H1 (cell line): ENCODE measurements at regions not wholly inside any gene's neighbourhood (a gene's known extent, or its start where the extent isn't known, plus 50 kb on each side); places are given as distances from the start of the nearest gene placed in this dataset.

Experiments used
- CTCF ChIA-PET: fragments of 300-600 bp; sonication (Branson Sonifier 250); formaldehyde crosslinking; loops from one replicate; lab custom pipeline; 2021; ENCODE audit not compliant: partially characterized antibody; lab: Charles Lee
- POLR2A ChIA-PET: fragments of 300-600 bp; sonication (Branson Sonifier 250); formaldehyde crosslinking; loops from one replicate; lab custom pipeline; 2021; ENCODE audit warnings: inconsistent platforms; ENCODE audit not compliant: partially characterized antibody; lab: Charles Lee
- DNase-seq, 2 experiments: peaks; one replicate each; pipeline versions ENCODE4 v3.0.0 to v3.0.0-alpha.2; 2010 to 2022; ENCODE audit warnings: low spot score in 2 of 2, low read depth in 1 of 2, mixed read lengths in 1 of 2
- FAIRE-seq: peaks from 2 replicates; lab custom pipeline; 2011; peaks lifted over from hg19 to GRCh38; lab: Jason Lieb, UNC
- H2AFZ ChIP-seq: 2 replicates; pipeline ENCODE4 v1.8.1; 2012; ENCODE audit warnings: low read length, inconsistent platforms
- H2AK5ac ChIP-seq: 2 replicates; pipeline ENCODE4 v1.6.1; 2013; ENCODE audit warnings: low read depth, low read length
- H2BK120ac ChIP-seq: replicated peaks from 2 replicates; pipeline ENCODE3; 2013; ENCODE audit warnings: low read depth, low read length, inconsistent platforms
- H2BK12ac ChIP-seq: 2 replicates; pipeline ENCODE4 v1.6.1; 2013; ENCODE audit warnings: low read depth, low read length
- H2BK15ac ChIP-seq: 2 replicates; pipeline ENCODE4 v1.6.1; 2013; ENCODE audit warnings: low read length
- H2BK20ac ChIP-seq: 2 replicates; pipeline ENCODE4 v1.6.1; 2013; ENCODE audit warnings: low read length
- H2BK5ac ChIP-seq: 2 replicates; pipeline ENCODE4 v1.6.1; 2013; ENCODE audit warnings: low read depth, low read length
- H3K14ac ChIP-seq: 2 replicates; pipeline ENCODE4 v1.6.1; 2013; ENCODE audit warnings: inconsistent platforms; ENCODE audit not compliant: insufficient read length
- H3K18ac ChIP-seq: 2 replicates; pipeline ENCODE4 v1.6.1; 2013; ENCODE audit warnings: low read length; ENCODE audit errors: extremely low read depth
- H3K23ac ChIP-seq: 2 replicates; pipeline ENCODE4 v1.6.1; 2013; ENCODE audit warnings: inconsistent platforms; ENCODE audit not compliant: insufficient read length
- H3K23me2 ChIP-seq: 2 replicates; pipeline ENCODE4 v1.6.1; 2013; ENCODE audit warnings: low read depth, low read length
- H3K27ac ChIP-seq: 2 replicates; pipeline ENCODE4 v1.6.1; 2011; ENCODE audit warnings: low read depth, low read length, inconsistent platforms
- H3K27me3 ChIP-seq, 4 experiments: replicated peaks in 1 of 4; 1 replicate in 1 of 4; 2 replicates in 3 of 4; pipeline versions ENCODE4 v1.6.1 to v1.8.1; 2011 to 2013; ENCODE audit warnings: low read length in 3 of 4, mild to moderate bottlenecking in 3 of 4, inconsistent platforms in 2 of 4, mixed read lengths in 2 of 4, moderate library complexity in 1 of 4; ENCODE audit not compliant: control insufficient read depth in 3 of 4, insufficient read depth in 3 of 4; ENCODE audit errors: extremely low read depth in 1 of 4
- H3K36me3 ChIP-seq, 4 experiments: 2 replicates each; pipeline versions ENCODE4 v1.6.1 to v1.8.1; 2011 to 2013; ENCODE audit warnings: mild to moderate bottlenecking in 4 of 4, low read length in 3 of 4, moderate library complexity in 2 of 4, control low read depth in 1 of 4, inconsistent platforms in 1 of 4; ENCODE audit not compliant: insufficient read depth in 4 of 4, control insufficient read depth in 2 of 4
- H3K4ac ChIP-seq: replicated peaks from 2 replicates; pipeline ENCODE3; 2013; ENCODE audit warnings: low read length, low read depth, mixed read lengths, inconsistent platforms; ENCODE audit not compliant: insufficient read length
- H3K4me1 ChIP-seq, 4 experiments: replicated peaks in 1 of 4; 1 replicate in 1 of 4; 2 replicates in 3 of 4; pipeline versions ENCODE4 v1.6.1 to v1.8.1; 2011 to 2013; ENCODE audit warnings: low read length in 3 of 4, inconsistent platforms in 2 of 4, mixed read lengths in 1 of 4; ENCODE audit not compliant: insufficient read depth in 4 of 4, control insufficient read depth in 3 of 4
- H3K4me2 ChIP-seq, 2 experiments: 2 replicates each; pipeline versions ENCODE4 v1.6.1 to v1.8.1; 2011 to 2013; ENCODE audit warnings: low read depth in 2 of 2, low read length in 2 of 2, control low read depth in 1 of 2, inconsistent platforms in 1 of 2, mild to moderate bottlenecking in 1 of 2; ENCODE audit not compliant: insufficient read depth in 1 of 2
- H3K4me3 ChIP-seq, 4 experiments: fragments of 200-600, 300-600 bp in 1 of 4; sonication (generic), shearing (Covaris generic), sonication (Bioruptor Twin) in 1 of 4; 2 replicates each; pipeline versions ENCODE4 v1.5.1 to v1.8.1; 2011 to 2016; ENCODE audit warnings: low read length in 4 of 4, low read depth in 3 of 4, control low read depth in 2 of 4, inconsistent platforms in 2 of 4, mild to moderate bottlenecking in 2 of 4, mixed read lengths in 1 of 4, moderate library complexity in 1 of 4; ENCODE audit not compliant: insufficient read depth in 2 of 4; ENCODE audit errors: extremely low read depth in 1 of 4
- H3K56ac ChIP-seq: replicated peaks from 2 replicates; pipeline ENCODE3; 2013; ENCODE audit warnings: low read depth, mild to moderate bottlenecking, mixed read lengths, low read length, inconsistent platforms; ENCODE audit not compliant: insufficient read length
- H3K79me1 ChIP-seq: 2 replicates; pipeline ENCODE4 v1.6.1; 2013; ENCODE audit warnings: low read depth, low read length, control low read depth
- H3K79me2 ChIP-seq, 2 experiments: 2 replicates each; pipeline versions ENCODE4 v1.6.1 to v1.8.1; 2012 to 2013; ENCODE audit warnings: low read length in 2 of 2, mild to moderate bottlenecking in 2 of 2, inconsistent platforms in 1 of 2; ENCODE audit not compliant: insufficient read depth in 2 of 2, control insufficient read depth in 1 of 2
- H3K9ac ChIP-seq, 4 experiments: replicated peaks in 1 of 4; 1 replicate in 1 of 4; 2 replicates in 3 of 4; pipeline versions ENCODE4 v1.6.1 to v1.8.1; 2011 to 2013; ENCODE audit warnings: low read depth in 3 of 4, low read length in 3 of 4, control low read depth in 2 of 4, mild to moderate bottlenecking in 2 of 4, moderate library complexity in 2 of 4, inconsistent platforms in 1 of 4; ENCODE audit errors: extremely low read depth in 1 of 4
- H3K9me3 ChIP-seq, 2 experiments: 2 replicates each; pipeline versions ENCODE4 v1.6.1 to v1.8.1; 2012 to 2013; ENCODE audit warnings: mild to moderate bottlenecking in 2 of 2, moderate library complexity in 2 of 2, control low read depth in 1 of 2, inconsistent platforms in 1 of 2, low read depth in 1 of 2, low read length in 1 of 2, mixed read lengths in 1 of 2; ENCODE audit not compliant: insufficient read depth in 2 of 2
- H4K20me1 ChIP-seq, 2 experiments: replicated peaks in 1 of 2; 2 replicates each; pipeline versions ENCODE3 to v1.8.1; 2011 to 2013; ENCODE audit warnings: inconsistent platforms in 2 of 2, low read length in 2 of 2, mild to moderate bottlenecking in 1 of 2; ENCODE audit not compliant: insufficient read depth in 2 of 2, control insufficient read depth in 1 of 2
- H4K5ac ChIP-seq: 2 replicates; pipeline ENCODE4 v1.6.1; 2013; ENCODE audit warnings: low read length, low read depth, mixed read lengths, inconsistent platforms; ENCODE audit not compliant: insufficient read length
- H4K8ac ChIP-seq: 2 replicates; pipeline ENCODE4 v1.8.0; 2013; ENCODE audit warnings: mild to moderate bottlenecking, moderate library complexity, low read length, inconsistent platforms; ENCODE audit not compliant: insufficient read depth; ENCODE audit errors: extremely low read depth
- H4K91ac ChIP-seq: replicated peaks from 2 replicates; pipeline ENCODE3; 2013; ENCODE audit warnings: low read length, mixed read lengths, inconsistent platforms; ENCODE audit not compliant: insufficient read length
- RAD21 ChIP-seq, 2 experiments: IDR thresholded peaks in 1 of 2; conservative IDR thresholded peaks in 1 of 2; 2 replicates each; pipeline ENCODE4 v1.6.1; 2011; ENCODE audit warnings: low read depth in 2 of 2, low read length in 2 of 2, improper control_type of control experiment in 1 of 2, inconsistent platforms in 1 of 2, mild to moderate bottlenecking in 1 of 2, moderate library complexity in 1 of 2
- YY1 ChIP-seq: IDR thresholded peaks from 2 replicates; pipeline ENCODE4 v1.6.1; 2011; ENCODE audit warnings: low read depth, mild to moderate bottlenecking, low read length
- WGBS, 2 experiments: shearing (Covaris generic) in 1 of 2; methylation state at CpG; one replicate each; pipeline versions ENCODE4 v1.1.6 to v1.1.7; 2013 to 2015; ENCODE audit warnings: low lambda C conversion rate in 2 of 2, mixed read lengths in 2 of 2, inconsistent platforms in 1 of 2, low coverage in 1 of 2, missing lambda C conversion rate in 1 of 2; ENCODE audit not compliant: insufficient replicate concordance in 2 of 2, insufficient coverage in 1 of 2, insufficient read length in 1 of 2; ENCODE audit errors: extremely low coverage in 1 of 2, missing lambda C conversion rate in 1 of 2; 5-methylcytosine and 5-hydroxymethylcytosine counted together
- TF ChIP-seq, protein P1 (sequence below), 3 experiments: IDR thresholded peaks; 1 replicate in 2 of 3; 2 replicates in 1 of 3; pipeline versions ENCODE4 v1.5.1 to v1.6.1; 2011; ENCODE audit warnings: low read length in 3 of 3, mild to moderate bottlenecking in 3 of 3, inconsistent platforms in 2 of 3, low read depth in 1 of 3, moderate library complexity in 1 of 3; ENCODE audit not compliant: insufficient read depth in 1 of 3; ENCODE audit errors: control extremely low read depth in 1 of 3

DNA sequence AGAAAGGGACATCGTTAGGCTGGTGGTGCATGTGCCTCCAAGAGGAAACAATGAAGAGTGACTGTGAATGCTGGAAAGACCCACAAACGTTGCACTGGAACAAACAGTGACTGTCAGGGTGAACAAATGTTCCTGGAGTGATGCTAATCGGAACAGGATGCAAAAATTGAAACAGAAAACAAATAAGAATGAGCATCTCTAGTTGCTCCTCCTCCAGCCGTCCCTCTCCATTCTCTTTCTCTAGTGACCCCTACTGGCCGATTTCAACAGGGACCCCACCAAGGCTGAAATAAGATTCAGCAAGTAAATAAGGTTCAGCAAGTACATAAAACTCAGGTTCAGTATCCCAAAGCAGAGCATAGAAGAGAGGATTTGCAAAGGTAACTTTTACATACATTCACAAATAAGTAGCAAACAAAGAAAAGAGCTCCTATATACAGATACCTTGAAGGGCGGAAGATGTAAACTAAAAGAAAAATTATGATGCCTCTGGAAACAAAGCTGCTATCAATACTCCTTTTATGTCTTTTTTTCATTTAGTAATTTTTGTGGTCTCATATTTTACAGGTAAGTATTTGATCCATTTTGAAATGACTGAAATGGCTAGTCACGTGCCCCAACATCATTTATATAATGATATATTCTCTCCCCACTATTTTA, 836.1 kb upstream of the ADAMTS5 start:
- Histone ChIP-seq H3K4me3 (no peak overlapping the region), H2BK20ac (no peak overlapping the region), H2BK5ac (no peak overlapping the region; the same call in 1 of the 2 replicates), H3K36me3 (no peaks in the 10 kb centered on the region), H4K5ac (no peak overlapping the region), H3K18ac (no peak overlapping the region), H2BK15ac (no peak overlapping the region), H4K91ac (no peak overlapping the region), H3K27me3 (no peaks in the 10 kb centered on the region), H3K4ac (no peak overlapping the region), H3K4me1 (no peaks in the 10 kb centered on the region), H3K4me2 (no peak overlapping the region), H3K14ac (no peak overlapping the region), H4K8ac (no peak overlapping the region), H3K79me2 (no peaks in the 10 kb centered on the region), H2BK12ac (no peak overlapping the region), H2BK120ac (no peak overlapping the region), H3K79me1 (no peaks in the 10 kb centered on the region), H3K23me2 (no peaks in the 10 kb centered on the region), H3K9ac (no peak overlapping the region), H2AK5ac (no peak overlapping the region), H3K9me3 (no peaks in the 10 kb centered on the region), H3K56ac (no peak overlapping the region), H3K23ac (no peak overlapping the region), H3K27ac (no peak overlapping the region), H4K20me1 (no peaks in the 10 kb centered on the region), H2AFZ (peak overlapping the region; percentile 93; the same call in 1 of the 2 replicates)
- peak; percentile 17 to 66 for DNase-seq
- FAIRE-seq = peak; percentile 81
- TF ChIP-seq RAD21 (IDR thresholded peaks at IDR 0.05 in 1 of 2, conservative IDR thresholded peaks at IDR 0.05 in 1 of 2; ENCODE audit: low read depth in 2 of 2, low read length in 2 of 2) (peak; percentile 68), YY1 (no peak)
- TF ChIP-seq, protein P1, sequence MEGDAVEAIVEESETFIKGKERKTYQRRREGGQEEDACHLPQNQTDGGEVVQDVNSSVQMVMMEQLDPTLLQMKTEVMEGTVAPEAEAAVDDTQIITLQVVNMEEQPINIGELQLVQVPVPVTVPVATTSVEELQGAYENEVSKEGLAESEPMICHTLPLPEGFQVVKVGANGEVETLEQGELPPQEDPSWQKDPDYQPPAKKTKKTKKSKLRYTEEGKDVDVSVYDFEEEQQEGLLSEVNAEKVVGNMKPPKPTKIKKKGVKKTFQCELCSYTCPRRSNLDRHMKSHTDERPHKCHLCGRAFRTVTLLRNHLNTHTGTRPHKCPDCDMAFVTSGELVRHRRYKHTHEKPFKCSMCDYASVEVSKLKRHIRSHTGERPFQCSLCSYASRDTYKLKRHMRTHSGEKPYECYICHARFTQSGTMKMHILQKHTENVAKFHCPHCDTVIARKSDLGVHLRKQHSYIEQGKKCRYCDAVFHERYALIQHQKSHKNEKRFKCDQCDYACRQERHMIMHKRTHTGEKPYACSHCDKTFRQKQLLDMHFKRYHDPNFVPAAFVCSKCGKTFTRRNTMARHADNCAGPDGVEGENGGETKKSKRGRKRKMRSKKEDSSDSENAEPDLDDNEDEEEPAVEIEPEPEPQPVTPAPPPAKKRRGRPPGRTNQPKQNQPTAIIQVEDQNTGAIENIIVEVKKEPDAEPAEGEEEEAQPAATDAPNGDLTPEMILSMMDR (IDR thresholded peaks at IDR 0.05; ENCODE audit: control extremely low read depth in 1 of 3, insufficient read depth in 1 of 3, low read depth in 1 of 3, low read length in 3 of 3) = peak; percentile 29 to 75 (median 50)
- ChIA-PET POLR2A (no interaction called here), CTCF (interaction anchor here (0.6 to 3.5 kb wide), 15 partner anchors 8 to 952 kb away, joined by 3 to 13 read pairs (median 3); no protein-coding TSS in a partner anchor)
- 64% methylated on average over 7 of the region's 7 CpGs; no CpG with 5 or more reads in 1 of the 2 experiments for WGBS, 2 experiments
